Inferior parietal cortex (tissue), 1 donor: ENCODE measurements at regions not wholly inside any gene's neighbourhood (a gene's known extent, or its start where the extent isn't known, plus 50 kb on each side); places are given as distances from the start of the nearest gene placed in this dataset.
"Not testable (repeated sequence)": the region's sequence is repeated elsewhere in the genome, so short reads cannot be mapped to it uniquely, and the experiment has no call there.

Experiments
- DNase-seq: peaks from one replicate; pipeline ENCODE4 v3.0.0-alpha.2; 2016; ENCODE audit errors: extremely low spot score

DNA sequence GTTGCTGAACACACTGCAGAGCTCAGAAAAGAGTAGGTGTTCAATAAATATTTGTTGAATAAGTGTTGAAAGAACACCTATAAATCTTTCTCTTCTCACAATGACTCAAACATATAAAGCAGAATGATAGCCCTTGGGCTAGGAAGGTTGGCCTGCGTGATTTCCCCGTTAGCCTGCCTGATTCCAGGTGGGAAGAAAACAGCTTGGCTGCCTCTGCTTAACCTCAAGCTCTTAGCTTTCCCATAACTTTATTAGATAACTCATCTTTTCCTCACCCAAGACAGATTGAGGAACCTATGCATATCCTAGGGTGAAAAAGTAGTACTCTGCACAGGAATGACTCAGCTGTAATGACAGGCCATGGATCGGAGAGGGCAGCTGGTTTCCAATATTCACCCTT lies 300.3 kb upstream of the ID4 start:
- DNase-seq, result no peak

GRCh38 chr6:19538096-19538495 lies 299.1 kb upstream of the ID4 start:
- DNase-seq, result no peak

DNA sequence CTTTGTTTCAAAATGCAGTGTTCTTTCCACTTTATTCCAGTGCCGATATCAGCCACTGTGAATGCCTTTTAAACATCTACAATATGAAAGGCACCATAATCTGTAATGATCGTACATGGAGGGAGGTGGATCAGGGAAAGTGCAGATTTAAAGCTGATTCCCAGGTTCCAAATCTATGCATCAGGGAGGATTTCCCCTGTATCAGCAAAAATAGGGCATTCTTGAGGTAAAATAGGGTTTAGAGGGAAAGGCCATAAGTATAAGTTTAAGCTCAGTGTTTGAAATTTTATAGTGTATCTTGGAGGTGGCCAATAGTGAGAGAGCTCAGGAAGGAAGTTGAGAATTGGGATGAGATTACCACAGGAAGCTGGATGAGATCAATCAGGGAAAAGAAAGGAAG lies 289.7 kb upstream of the ID4 start:
- no peak for DNase-seq

GRCh38 chr6:19549109-19549508 lies 288.1 kb upstream of the ID4 start:
- no peak for DNase-seq

GRCh38 chr6:19550380-19550779 lies 286.8 kb upstream of the ID4 start:
- DNase-seq, result no peak

- no peak for DNase-seq
These were observed 285.6 kb upstream of the ID4 start for GRCh38 chr6:19551611-19552010.

GRCh38 chr6:19552076-19552475 lies 285.1 kb upstream of the ID4 start:
- no peak for DNase-seq

DNA sequence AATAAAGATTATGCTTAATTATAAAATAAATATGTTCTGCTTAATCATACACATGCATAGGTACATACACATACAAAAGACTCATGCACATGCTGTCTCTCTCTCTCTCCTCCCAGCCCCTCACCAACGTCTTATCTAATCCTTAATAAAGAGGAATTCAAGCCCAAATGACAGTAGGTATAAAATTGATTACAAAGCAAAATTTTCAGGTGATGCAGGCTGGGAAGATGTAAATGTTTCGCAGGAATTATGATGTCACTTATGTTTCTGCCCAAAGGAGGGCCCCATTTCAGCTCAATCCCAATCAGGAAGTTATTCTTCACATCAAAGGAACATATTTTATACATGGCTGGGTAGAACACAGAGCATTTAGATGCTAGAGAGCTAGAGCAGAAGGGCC lies 284.6 kb upstream of the ID4 start:
- DNase-seq, result no peak

DNA sequence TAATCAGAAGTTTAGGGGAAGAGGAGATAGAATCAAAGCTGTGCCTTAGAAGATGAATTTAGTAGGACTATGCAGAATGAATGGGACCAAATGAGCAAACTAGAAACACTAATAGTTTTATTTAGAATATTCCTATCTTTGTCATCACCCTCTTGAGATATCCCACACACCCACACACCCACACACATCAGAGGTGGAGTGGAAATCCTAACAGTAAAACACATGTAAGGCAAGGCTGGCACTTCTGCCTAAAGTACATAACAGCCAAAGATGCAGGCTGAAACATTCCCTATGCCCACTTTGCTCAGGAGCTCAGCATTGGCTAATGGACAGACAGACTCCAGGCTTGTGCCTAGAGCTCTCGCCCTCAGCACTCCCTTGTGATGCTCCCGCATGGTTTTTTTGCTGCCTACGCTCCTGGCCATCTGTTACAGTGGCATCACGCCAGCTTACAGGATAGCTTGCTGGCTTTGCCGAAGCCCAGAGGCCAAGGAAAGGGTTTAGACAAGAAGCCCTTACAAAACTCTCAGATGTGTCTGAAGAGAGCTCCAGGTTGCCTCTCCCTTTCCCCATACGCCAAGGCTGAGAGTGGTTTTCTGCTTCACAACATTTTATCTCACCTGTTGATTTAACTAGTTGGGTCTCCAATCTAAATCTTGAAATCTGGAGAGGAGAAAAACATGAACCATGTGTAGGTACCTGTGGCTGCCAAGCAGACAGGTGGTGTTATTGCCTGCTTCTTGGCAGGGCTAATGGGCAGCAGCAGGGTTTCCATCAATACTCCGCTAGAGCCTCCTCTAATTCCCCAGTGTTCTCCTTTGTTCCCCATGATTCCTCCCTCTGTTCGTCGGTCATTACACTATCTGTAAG lies 282.6 kb upstream of the ID4 start:
- no peak for DNase-seq

GRCh38 chr6:19557191-19557590 lies 280.0 kb upstream of the ID4 start:
- no peak for DNase-seq

GRCh38 chr6:19558201-19558600 lies 279.0 kb upstream of the ID4 start:
- no peak for DNase-seq

- DNase-seq, result no peak
These were observed 278.2 kb upstream of the ID4 start for GRCh38 chr6:19558934-19559333.

DNA sequence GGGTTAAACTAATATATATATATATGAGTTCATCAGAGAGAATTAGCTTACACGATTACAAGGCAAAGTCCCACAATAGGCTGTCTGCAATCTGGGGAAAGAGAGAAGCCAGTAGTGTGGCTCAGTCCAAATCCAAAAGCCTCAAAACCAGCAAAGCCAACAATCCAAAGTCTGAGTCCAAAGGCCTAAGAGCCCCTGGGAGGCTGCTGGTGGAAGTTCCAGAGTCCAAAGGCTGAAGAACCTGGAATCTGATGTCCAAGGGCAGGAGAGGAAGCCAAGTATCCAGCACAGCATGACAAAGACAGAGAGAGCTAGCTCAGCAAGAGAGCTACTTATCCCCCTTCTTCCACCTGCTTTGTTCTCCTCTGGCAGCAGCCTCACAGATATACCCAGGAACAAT lies 274.7 kb upstream of the ID4 start:
- DNase-seq, result no peak

GRCh38 chr6:19569563-19569962 lies 267.6 kb upstream of the ID4 start:
- DNase-seq, result no peak

GRCh38 chr6:19571176-19571575 lies 266.0 kb upstream of the ID4 start:
- no peak for DNase-seq

DNA sequence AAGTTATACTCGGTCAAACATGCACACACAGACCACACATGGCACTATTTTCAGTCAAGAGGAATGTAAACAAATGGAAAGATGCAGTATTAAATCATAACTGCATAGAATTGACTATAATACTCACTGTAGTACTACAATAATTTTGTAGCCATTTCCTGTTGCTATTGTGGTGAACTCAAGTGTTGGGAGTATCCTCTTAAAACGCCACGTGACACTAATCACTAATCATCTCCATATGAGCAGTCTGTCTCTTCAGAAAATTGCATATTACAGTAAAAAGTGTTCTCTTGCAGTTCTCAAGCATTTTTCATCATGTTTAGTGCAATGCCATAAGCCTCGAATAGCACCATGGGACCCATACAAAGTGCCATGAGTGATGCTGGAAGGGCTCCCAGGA lies 258.7 kb upstream of the ID4 start:
- DNase-seq, result no peak

DNA sequence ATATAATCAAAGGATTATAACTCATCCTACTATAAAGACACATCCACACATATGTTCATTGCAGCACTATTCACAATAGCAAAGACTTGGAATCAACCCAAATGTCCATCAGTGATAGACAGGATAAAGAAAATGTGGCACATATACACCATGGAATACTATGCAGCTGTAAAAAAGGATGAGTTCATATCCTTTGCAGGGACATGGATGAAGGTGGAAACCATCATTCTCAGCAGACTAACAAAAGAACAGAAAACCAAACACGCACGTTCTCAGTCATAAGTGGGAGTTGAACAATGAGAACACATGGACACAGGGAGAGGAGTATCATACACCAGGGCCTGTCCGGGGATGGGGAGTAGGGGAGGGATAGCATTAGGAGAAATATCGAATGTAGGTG lies 253.0 kb upstream of the ID4 start:
- DNase-seq, result not testable (repeated sequence)

GRCh38 chr6:19587238-19587942 lies 249.8 kb upstream of the ID4 start:
- no peak for DNase-seq

GRCh38 chr6:19590501-19591131 lies 246.6 kb upstream of the ID4 start:
- no peak for DNase-seq

- DNase-seq, result no peak
These were observed 239.3 kb upstream of the ID4 start for GRCh38 chr6:19597809-19598320.

GRCh38 chr6:19599796-19600464 lies 237.2 kb upstream of the ID4 start:
- DNase-seq, result no peak

- DNase-seq, result no peak
These were observed 234.6 kb upstream of the ID4 start for GRCh38 chr6:19602434-19603013.
